GM18868 (cell line): ENCODE measurements at regions not wholly inside any gene's neighbourhood (a gene's known extent, or its start where the extent isn't known, plus 50 kb on each side); places are given as distances from the start of the nearest gene placed in this dataset.
"Not testable (repeated sequence)": the region's sequence is repeated elsewhere in the genome, so short reads cannot be mapped to it uniquely, and the experiment has no call there.

Experiments
- ATAC-seq: cut with Tn5 transposase; IDR thresholded peaks from one replicate; pipeline ENCODE4 v1.9.1; 2021; ENCODE audit warnings: mild to moderate bottlenecking, moderate library complexity; ENCODE audit not compliant: unreplicated experiment

DNA sequence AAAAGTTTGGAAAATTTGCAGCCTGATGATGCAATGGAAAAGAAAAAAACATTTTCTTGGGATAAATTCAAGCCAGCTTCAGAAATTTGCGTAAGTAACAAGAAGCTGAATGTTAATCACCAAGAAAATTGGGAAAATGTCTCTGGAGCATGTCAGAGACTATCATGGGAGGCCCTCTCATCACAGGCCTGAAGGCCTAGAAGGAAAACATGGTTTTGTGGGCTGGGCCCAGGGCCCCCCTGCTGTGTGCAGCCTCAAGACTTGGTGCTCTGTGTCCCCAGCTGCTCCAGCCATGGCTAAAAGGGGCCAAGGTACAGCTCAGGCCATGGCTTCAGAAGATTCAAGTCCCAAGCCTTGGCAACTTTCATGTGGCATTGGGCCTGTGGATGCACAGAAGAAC lies 1049.8 kb upstream of the GRIA3 start:
- no peak for ATAC-seq

- no peak for ATAC-seq
These were observed 1049.0 kb upstream of the GRIA3 start for GRCh38 chrX:122135070-122135469.

DNA sequence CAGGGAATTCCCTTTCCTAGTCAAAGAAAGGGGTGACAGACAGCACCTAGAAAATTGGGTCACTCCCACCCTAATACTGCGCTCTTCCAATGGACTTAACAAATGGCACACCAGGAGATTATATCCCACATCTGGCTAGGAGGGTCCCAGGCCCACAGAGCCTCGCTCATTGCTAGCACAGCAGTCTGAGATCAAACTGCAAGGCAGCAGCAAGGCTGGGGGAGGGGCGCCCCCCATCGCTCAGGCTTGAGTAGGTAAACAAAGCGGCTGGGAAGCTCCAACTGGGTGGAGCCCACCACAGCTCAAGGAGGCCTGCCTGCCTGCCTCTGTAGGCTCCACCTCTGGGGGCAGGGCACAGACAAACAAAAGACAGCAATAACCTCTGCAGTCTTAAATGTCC lies 1043.9 kb upstream of the GRIA3 start:
- not testable (repeated sequence) for ATAC-seq

DNA sequence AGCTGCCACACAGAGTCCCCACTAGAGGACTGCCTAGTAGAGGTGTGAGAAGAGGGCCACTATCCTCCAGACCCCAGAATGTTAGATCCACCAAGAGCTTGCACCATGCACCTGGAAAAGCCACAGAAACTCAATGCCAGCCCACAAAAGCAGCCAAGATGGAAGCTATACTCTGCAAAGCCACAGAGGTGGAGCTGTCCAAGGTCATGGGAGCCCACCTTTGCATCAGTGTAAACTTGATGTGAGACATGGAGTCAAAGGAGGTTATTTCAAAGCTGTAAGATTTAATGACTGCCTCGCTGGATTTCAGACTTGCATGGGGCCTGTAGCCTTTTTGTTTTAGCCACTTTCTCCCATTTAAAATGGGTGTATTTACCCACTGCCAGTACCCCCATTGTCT lies 1030.1 kb upstream of the GRIA3 start:
- ATAC-seq, result no peak

- ATAC-seq, result no peak
These were observed 1015.8 kb upstream of the GRIA3 start for GRCh38 chrX:122168241-122168640.

- no peak for ATAC-seq
These were observed 999.3 kb upstream of the GRIA3 start for GRCh38 chrX:122184791-122185190.

- no peak for ATAC-seq
These were observed 996.9 kb upstream of the GRIA3 start for GRCh38 chrX:122187069-122187713.

DNA sequence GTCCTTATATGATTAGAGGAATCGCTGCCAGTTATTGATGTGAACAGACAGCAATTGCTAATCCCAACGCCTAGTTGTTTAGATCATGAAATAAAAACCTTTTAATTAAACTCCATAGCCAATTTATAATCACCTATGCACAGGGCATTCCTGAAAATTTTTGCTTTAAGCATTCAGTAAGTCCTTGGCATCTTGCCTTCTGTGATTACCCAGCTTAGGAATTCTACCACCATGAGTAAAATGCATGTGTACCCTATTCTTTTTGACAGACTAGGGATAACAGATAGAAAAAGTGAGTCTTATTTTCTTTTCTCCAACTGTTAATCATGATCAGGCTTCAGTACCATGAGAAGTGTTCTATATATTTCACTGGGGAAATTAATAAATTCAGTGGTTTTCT lies 995.3 kb upstream of the GRIA3 start:
- no peak for ATAC-seq

- ATAC-seq, result no peak
These were observed 987.7 kb upstream of the GRIA3 start for GRCh38 chrX:122196343-122196742.

GRCh38 chrX:122203399-122203798 lies 980.7 kb upstream of the GRIA3 start:
- no peak for ATAC-seq

- ATAC-seq, result no peak
These were observed 965.4 kb upstream of the GRIA3 start for GRCh38 chrX:122218666-122219065.

DNA sequence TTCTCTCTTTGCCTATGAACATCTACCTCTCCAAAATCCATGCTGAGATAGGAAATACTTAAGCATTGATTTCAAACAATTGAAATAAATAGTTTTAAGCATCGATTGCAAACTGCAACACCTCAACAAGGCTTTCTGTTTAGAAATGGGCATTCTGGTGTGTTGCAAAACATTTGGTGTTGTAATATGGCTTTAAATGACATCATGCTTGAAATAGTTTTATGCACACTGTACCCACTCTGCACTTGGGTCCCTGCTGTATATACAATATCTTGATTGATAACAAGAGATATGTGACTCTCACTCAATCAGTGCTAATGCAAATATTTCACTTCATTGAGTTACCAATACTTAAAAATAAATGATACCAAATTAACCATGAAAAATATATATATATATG lies 964.9 kb upstream of the GRIA3 start:
- no peak for ATAC-seq

DNA sequence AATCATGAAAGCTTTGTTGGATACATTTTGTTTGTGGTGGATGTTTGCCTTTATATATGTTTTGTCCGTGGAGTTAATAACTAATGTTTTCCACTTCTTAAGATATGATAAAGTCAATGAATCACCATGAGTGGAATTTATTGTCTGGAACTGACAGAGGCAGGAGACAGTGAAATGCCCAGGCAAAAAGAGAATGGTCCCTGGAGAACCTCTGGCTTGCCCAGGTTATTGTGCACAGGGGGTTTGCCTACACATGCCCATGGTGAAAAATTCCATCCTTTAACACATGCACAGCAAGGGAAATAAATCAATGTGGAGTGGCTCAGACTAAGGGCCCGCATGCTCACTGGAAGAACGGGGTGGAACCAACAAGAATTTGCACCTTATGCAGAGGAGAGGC lies 964.3 kb upstream of the GRIA3 start:
- ATAC-seq, result no peak

DNA sequence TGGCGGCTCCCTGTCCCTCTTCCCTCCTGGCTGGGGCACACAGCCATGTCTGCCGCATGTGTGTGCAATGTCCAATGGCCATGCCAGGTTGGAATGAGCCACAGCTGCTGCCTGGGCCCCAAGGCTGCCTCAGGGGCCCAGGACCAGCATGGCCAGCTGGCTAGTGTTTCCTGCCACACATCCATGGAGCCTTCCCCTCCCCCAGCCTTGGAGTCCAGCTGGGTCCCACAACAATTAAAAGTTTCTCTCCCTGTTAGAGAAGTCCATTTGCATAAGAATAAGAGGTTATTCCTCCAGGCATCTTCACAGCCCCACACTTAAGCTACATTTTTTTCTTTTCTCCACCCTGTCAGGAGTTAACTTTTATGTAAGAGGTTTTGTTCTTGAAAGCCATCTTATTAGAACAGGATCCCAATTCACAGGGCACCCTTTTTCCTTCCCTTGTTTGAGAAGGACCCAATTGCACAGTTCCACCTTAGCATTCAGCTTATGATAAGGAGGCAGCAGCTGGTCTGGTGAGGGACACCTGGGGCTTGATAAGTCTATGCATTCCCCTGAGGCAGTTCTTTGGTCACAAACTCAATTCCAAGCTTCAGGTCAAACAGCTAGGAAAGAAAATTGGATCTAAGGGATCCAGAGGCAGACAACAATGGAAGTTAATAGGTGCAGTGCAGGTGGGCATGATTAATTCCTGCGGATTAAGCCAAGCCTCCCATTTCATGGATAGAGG lies 963.3 kb upstream of the GRIA3 start:
- ATAC-seq, result no peak

- ATAC-seq, result not testable (repeated sequence)
These were observed 962.3 kb upstream of the GRIA3 start for GRCh38 chrX:122221810-122222209.

- not testable (repeated sequence) for ATAC-seq
These were observed 959.9 kb upstream of the GRIA3 start for GRCh38 chrX:122224137-122224536.

DNA sequence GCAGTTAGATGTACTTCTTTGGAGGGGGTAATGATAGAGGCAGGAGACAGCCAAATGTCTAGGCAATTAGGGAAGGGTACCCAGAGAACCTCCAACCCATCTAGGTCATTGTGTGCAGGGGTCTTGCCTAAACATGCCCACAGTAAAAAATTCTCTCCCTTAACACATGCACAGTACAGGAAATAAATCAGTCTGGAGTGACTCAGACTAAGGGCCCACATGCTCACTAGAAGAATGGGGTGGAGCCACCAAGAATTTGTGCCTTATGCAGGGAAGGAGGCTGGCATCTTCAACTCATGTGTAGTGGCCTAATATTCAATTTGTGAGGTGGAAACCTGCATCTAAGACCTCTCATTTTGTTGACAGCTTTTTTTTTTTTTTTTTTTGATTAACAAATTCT lies 945.3 kb upstream of the GRIA3 start:
- ATAC-seq, result no peak

- ATAC-seq, result no peak
These were observed 942.1 kb upstream of the GRIA3 start for GRCh38 chrX:122241959-122242358.

DNA sequence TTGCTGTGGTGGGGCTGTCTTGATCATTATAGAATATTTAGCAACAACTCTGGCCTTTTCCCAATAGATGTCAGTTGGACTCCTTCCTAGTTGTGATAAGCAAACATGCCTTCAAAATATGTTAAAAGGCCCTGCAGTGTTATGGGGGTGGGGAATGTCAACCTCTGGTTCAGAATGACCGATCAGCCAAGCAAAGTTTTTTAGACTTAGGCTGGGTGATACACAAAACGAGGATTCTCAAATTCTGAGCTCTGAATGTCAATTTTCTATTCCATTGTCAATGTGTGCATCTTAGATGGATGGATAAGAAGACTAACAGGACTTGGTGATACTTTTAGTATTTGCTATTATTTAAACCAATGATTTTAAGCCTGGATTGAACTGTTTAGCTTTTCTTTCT lies 940.0 kb upstream of the GRIA3 start:
- no peak for ATAC-seq

DNA sequence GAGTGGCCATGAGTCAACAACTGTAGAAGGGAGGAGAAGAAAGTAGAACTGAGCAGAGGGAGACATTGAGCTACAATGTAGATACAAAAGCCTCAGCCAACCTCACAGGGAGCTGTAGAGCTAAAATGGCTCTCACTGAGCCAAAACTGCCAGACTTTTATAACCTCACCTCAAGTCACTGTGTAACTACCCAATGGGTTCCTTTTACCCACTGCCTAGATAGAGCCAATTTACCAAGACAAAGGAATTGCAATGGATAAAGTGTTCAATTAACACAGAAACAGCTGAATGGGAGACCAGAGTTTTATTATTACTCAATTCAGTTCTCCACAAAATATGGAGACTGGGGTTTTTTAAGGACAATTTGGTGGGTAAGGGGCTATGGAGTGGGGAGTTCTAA lies 938.9 kb upstream of the GRIA3 start:
- no peak for ATAC-seq

DNA sequence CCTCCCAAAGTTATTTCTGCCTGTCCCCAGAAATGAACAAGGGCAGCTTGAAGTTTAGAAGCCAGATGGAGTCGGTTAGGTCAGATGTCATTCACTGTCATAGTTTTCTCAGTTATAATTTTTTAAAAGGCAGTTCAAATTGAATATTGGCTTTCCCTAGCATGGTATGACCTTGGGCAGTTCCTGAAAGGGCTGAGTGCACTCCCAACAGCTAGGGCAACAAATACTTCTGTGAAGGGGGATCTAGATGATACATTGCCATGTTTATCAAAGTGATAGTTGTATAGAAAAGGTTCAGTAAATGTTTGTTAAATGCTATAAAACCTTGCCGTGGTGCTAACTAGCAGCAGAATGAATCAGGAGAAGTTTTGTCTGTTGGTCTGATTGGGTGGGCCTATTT lies 938.1 kb upstream of the GRIA3 start:
- ATAC-seq, result no peak

- ATAC-seq, result no peak
These were observed 937.1 kb upstream of the GRIA3 start for GRCh38 chrX:122246937-122247336.

- ATAC-seq, result no peak
These were observed 935.4 kb upstream of the GRIA3 start for GRCh38 chrX:122248681-122249080.
